Neural cell (in vitro differentiated cells): ENCODE measurements at regions not wholly inside any gene's neighbourhood (a gene's known extent, or its start where the extent isn't known, plus 50 kb on each side); places are given as distances from the start of the nearest gene placed in this dataset.

ENCODE experiments used
- H2AFZ ChIP-seq: fragments of 200-600, 300-800 bp; sonication (generic), shearing (Covaris generic); 2 replicates; pipeline ENCODE4 v1.6.0; 2014; ENCODE audit warnings: low read depth, mild to moderate bottlenecking, antibody characterized with exemption, low read length, moderate library complexity
- H3F3A ChIP-seq: fragments of 200-600 bp; shearing (Covaris generic); 2 replicates; pipeline ENCODE4 v1.6.1; 2016; ENCODE audit warnings: mild to moderate bottlenecking, moderate library complexity, mixed read lengths, antibody characterized with exemption, low read length; ENCODE audit not compliant: insufficient read depth, poor library complexity, severe bottlenecking
- H3K27ac ChIP-seq: fragments of 200-600, 300-800 bp; sonication (generic), shearing (Covaris generic); 2 replicates; pipeline ENCODE4 v1.5.1; 2014; ENCODE audit warnings: mild to moderate bottlenecking, low read length, moderate library complexity
- H3K27me3 ChIP-seq: fragments of 300-800, 200-600 bp; sonication (generic), shearing (Covaris generic); 2 replicates; pipeline ENCODE4 v1.6.0; 2014; ENCODE audit warnings: mild to moderate bottlenecking, low read depth, low read length, moderate library complexity; ENCODE audit not compliant: insufficient read depth
- H3K36me3 ChIP-seq: fragments of 300-800, 200-600 bp; sonication (generic), shearing (Covaris generic); 2 replicates; pipeline ENCODE4 v1.5.1; 2014; ENCODE audit warnings: mild to moderate bottlenecking, antibody characterized with exemption, low read length, moderate library complexity; ENCODE audit not compliant: insufficient read depth
- H3K4me2 ChIP-seq: fragments of 300-800, 200-600 bp; sonication (generic), shearing (Covaris generic); 2 replicates; pipeline ENCODE4 v1.6.0; 2014; ENCODE audit warnings: mild to moderate bottlenecking, low read length
- H3K4me3 ChIP-seq: fragments of 300-800, 200-600 bp; sonication (generic), shearing (Covaris generic); 2 replicates; pipeline ENCODE4 v1.5.1; 2014; ENCODE audit warnings: mild to moderate bottlenecking, low read length, moderate library complexity
- H3K79me2 ChIP-seq: fragments of 200-600 bp; shearing (Covaris generic); replicated peaks from 2 replicates; pipeline ENCODE4 v1.6.0; 2014; ENCODE audit warnings: mild to moderate bottlenecking, low read length, moderate library complexity; ENCODE audit not compliant: insufficient read depth
- H3K9ac ChIP-seq: fragments of 300-800, 200-600 bp; sonication (generic), shearing (Covaris generic); 2 replicates; pipeline ENCODE4 v1.6.1; 2016; ENCODE audit warnings: mild to moderate bottlenecking, low read length, mixed read lengths
- H3K9me2 ChIP-seq: fragments of 200-600 bp; shearing (Covaris generic); 2 replicates; pipeline ENCODE4 v1.6.1; 2016; ENCODE audit warnings: mild to moderate bottlenecking, low read length, mixed read lengths; ENCODE audit not compliant: insufficient read depth
- H3K9me3 ChIP-seq: fragments of 200-600, 300-800 bp; sonication (generic), shearing (Covaris generic); 2 replicates; pipeline ENCODE4 v1.6.1; 2016; ENCODE audit warnings: mild to moderate bottlenecking, mixed run types, low read length, moderate library complexity, mixed read lengths
- H4K20me1 ChIP-seq: fragments of 200-600 bp; shearing (Covaris generic); 2 replicates; pipeline ENCODE4 v1.6.1; 2016; ENCODE audit warnings: mild to moderate bottlenecking, mixed run types; ENCODE audit not compliant: insufficient read depth
- CTCF ChIP-seq: fragments of 450-650 bp; IDR thresholded peaks from 2 replicates; pipeline ENCODE4 v1.5.1; 2014; ENCODE audit warnings: antibody characterized with exemption, mild to moderate bottlenecking, moderate library complexity; ENCODE audit not compliant: poor library complexity, severe bottlenecking
- EP300 ChIP-seq: fragments of 450-650 bp; conservative IDR thresholded peaks from 2 replicates; pipeline ENCODE4 v1.6.1; 2014; ENCODE audit warnings: antibody characterized with exemption, mild to moderate bottlenecking, moderate library complexity; ENCODE audit not compliant: poor library complexity, severe bottlenecking
- EZH2 ChIP-seq: fragments of 200-600, 300-800 bp; shearing (Covaris generic), sonication (generic); IDR thresholded peaks from 2 replicates; pipeline ENCODE4 v1.6.1; 2014; ENCODE audit warnings: antibody characterized with exemption, low read length, borderline replicate concordance, mild to moderate bottlenecking; ENCODE audit not compliant: insufficient read depth, poor library complexity, severe bottlenecking
- MXI1 ChIP-seq: fragments of 450-650 bp; conservative IDR thresholded peaks from 2 replicates; pipeline ENCODE4 v1.6.1; 2014; ENCODE audit warnings: antibody characterized with exemption, mild to moderate bottlenecking; ENCODE audit not compliant: poor library complexity, severe bottlenecking
- POLR2AphosphoS5 ChIP-seq: IDR thresholded peaks from 2 replicates; pipeline ENCODE4 v1.6.1; 2012
- RAD21 ChIP-seq: fragments of 450-650 bp; conservative IDR thresholded peaks from 2 replicates; pipeline ENCODE4 v1.6.1; 2014; ENCODE audit warnings: antibody characterized with exemption, mild to moderate bottlenecking, moderate library complexity
- REST ChIP-seq: IDR thresholded peaks from 2 replicates; pipeline ENCODE4 v1.6.1; 2012; ENCODE audit warnings: borderline replicate concordance
- SMC3 ChIP-seq: fragments of 450-650 bp; conservative IDR thresholded peaks from 2 replicates; pipeline ENCODE4 v1.6.1; 2014; ENCODE audit warnings: antibody characterized with exemption, mild to moderate bottlenecking, moderate library complexity; ENCODE audit not compliant: poor library complexity
- TAF1 ChIP-seq: IDR thresholded peaks from 2 replicates; pipeline ENCODE4 v1.6.1; 2012; ENCODE audit warnings: low read depth

GRCh38 chr2:84317135-84317534 lies 141.9 kb downstream of the SUCLG1 start:
- Histone ChIP-seq H3K36me3 (no peaks in the 10 kb centered on the region), H4K20me1 (no peaks in the 10 kb centered on the region), H3K79me2 (no peaks in the 10 kb centered on the region), H3K9me3 (no peaks in the 10 kb centered on the region), H3K9ac (no peak overlapping the region), H3K4me3 (no peak overlapping the region), H3K9me2 (no peaks in the 10 kb centered on the region), H3F3A (no peaks in the 10 kb centered on the region), H3K27ac (no peak overlapping the region), H3K4me2 (no peak overlapping the region), H2AFZ (no peak overlapping the region), H3K27me3 (no peaks in the 10 kb centered on the region)
- TF ChIP-seq MXI1, result no peak

- Histone ChIP-seq H2AFZ (no peak overlapping the region), H3K9ac (no peak overlapping the region), H4K20me1 (no peaks in the 10 kb centered on the region), H3K4me2 (no peak overlapping the region), H3K27me3 (no peaks in the 10 kb centered on the region), H3K79me2 (no peaks in the 10 kb centered on the region), H3K27ac (no peak overlapping the region), H3K9me2 (no peaks in the 10 kb centered on the region), H3K36me3 (no peaks in the 10 kb centered on the region), H3K9me3 (no peaks in the 10 kb centered on the region), H3K4me3 (no peak overlapping the region), H3F3A (no peaks in the 10 kb centered on the region)
- TF ChIP-seq EZH2 (no peak), POLR2AphosphoS5 (no peak), RAD21 (peak; percentile 97), MXI1 (no peak), CTCF (peak; percentile 95), TAF1 (no peak), EP300 (no peak), SMC3 (peak; percentile 88), REST (no peak)
Observed at GRCh38 chr2:84314901-84315330, 144.2 kb downstream of the SUCLG1 start.

- H3F3A ChIP-seq, result no peaks in the 10 kb centered on the region
- TF ChIP-seq TAF1, result no peak
- no peak for TF ChIP-seq SMC3
- TF ChIP-seq RAD21, result no peak
- TF ChIP-seq POLR2AphosphoS5, result no peak
- no peak for TF ChIP-seq REST
- no peak for TF ChIP-seq EZH2
- TF ChIP-seq MXI1, result no peak
- TF ChIP-seq EP300, result no peak
- TF ChIP-seq CTCF, result no peak
Observed at GRCh38 chr2:84314250-84314649, 144.8 kb downstream of the SUCLG1 start.

More at GRCh38 chr2:84314250-84314649, 144.8 kb downstream of the SUCLG1 start:
- Histone ChIP-seq H3K9me2 (no peaks in the 10 kb centered on the region), H3K4me2 (no peak overlapping the region), H3K79me2 (no peaks in the 10 kb centered on the region), H3K27ac (no peak overlapping the region), H3K9ac (no peak overlapping the region), H3K4me3 (no peak overlapping the region), H3K9me3 (no peaks in the 10 kb centered on the region), H3K27me3 (no peaks in the 10 kb centered on the region), H4K20me1 (no peaks in the 10 kb centered on the region), H2AFZ (no peak overlapping the region), H3K36me3 (no peaks in the 10 kb centered on the region)
